IMR-90 (cell line): ENCODE measurements at regions not wholly inside any gene's neighbourhood (a gene's known extent, or its start where the extent isn't known, plus 50 kb on each side); places are given as distances from the start of the nearest gene placed in this dataset.

Source experiments
- ATAC-seq: fragments of 200-7000 bp; cut with Tn5 transposase; 2 replicates; pipeline ENCODE4 v1.9.1; 2020; ENCODE audit warnings: low read depth, mild to moderate bottlenecking, moderate library complexity
- BruUV-seq: library from RNA; stranded (reverse); fragments of 400-500 nt; replicated peaks from 2 replicates; lab custom pipeline; 2021; lab: Mats Ljungman, UMichigan
- CTCF ChIA-PET: fragments of 300-600 bp; formaldehyde crosslinking; extraction: SDS; loops from one replicate; lab custom pipeline; 2021; ENCODE audit warnings: antibody characterized with exemption; lab: Yijun Ruan, JAX
- POLR2A ChIA-PET: fragments of 300-600 bp; sonication (Branson Sonifier 250); formaldehyde crosslinking; loops from one replicate; lab custom pipeline; 2022; ENCODE audit warnings: antibody characterized with exemption; ENCODE audit not compliant: unreplicated experiment; lab: Charles Lee
- DNase-seq: peaks from one replicate; pipeline ENCODE4 v3.0.0; 2013
- H2AFZ ChIP-seq: replicated peaks from 2 replicates; pipeline ENCODE3; 2013; ENCODE audit warnings: low read length, mild to moderate bottlenecking; ENCODE audit not compliant: poor library complexity
- H2AK5ac ChIP-seq: 2 replicates; pipeline ENCODE4 v1.6.1; 2013; ENCODE audit warnings: low read depth, low read length, inconsistent platforms
- H2AK9ac ChIP-seq: replicated peaks from 2 replicates; pipeline ENCODE3; 2013; ENCODE audit warnings: mild to moderate bottlenecking, low read depth, low read length, moderate library complexity; ENCODE audit not compliant: poor library complexity
- H2BK120ac ChIP-seq: 2 replicates; pipeline ENCODE4 v1.6.1; 2013; ENCODE audit warnings: low read depth, low read length, inconsistent platforms
- H2BK15ac ChIP-seq: 3 replicates; pipeline ENCODE4 v1.6.1; 2013; ENCODE audit warnings: low read depth, low read length, inconsistent platforms
- H2BK20ac ChIP-seq: 2 replicates; pipeline ENCODE4 v1.6.1; 2013; ENCODE audit warnings: low read depth, mild to moderate bottlenecking, inconsistent platforms, low read length, moderate library complexity
- H2BK5ac ChIP-seq: 2 replicates; pipeline ENCODE4 v1.6.1; 2013; ENCODE audit warnings: mild to moderate bottlenecking, low read depth, low read length, inconsistent platforms; ENCODE audit not compliant: poor library complexity, severe bottlenecking
- H3K14ac ChIP-seq: replicated peaks from 2 replicates; pipeline ENCODE4 v1.6.1; 2013; ENCODE audit warnings: low read depth, low read length, inconsistent platforms
- H3K18ac ChIP-seq: 2 replicates; pipeline ENCODE4 v1.6.1; 2013; ENCODE audit warnings: low read depth, low read length, control low read depth
- H3K23ac ChIP-seq: 2 replicates; pipeline ENCODE4 v1.6.1; 2013; ENCODE audit warnings: low read depth, low read length, inconsistent platforms
- H3K27ac ChIP-seq: 2 replicates; pipeline ENCODE4 v1.5.1; 2013; ENCODE audit warnings: mild to moderate bottlenecking, control low read depth, low read length; ENCODE audit not compliant: insufficient read depth
- H3K27me3 ChIP-seq: 2 replicates; pipeline ENCODE4 v1.6.1; 2013; ENCODE audit warnings: low read length; ENCODE audit not compliant: control insufficient read depth, insufficient read depth
- H3K36me3 ChIP-seq: 2 replicates; pipeline ENCODE4 v1.6.1; 2013; ENCODE audit warnings: low read length, mixed read lengths; ENCODE audit not compliant: control insufficient read depth, insufficient read depth
- H3K4ac ChIP-seq: 2 replicates; pipeline ENCODE4 v1.6.1; 2013; ENCODE audit warnings: low read depth, low read length, inconsistent platforms
- H3K4me1 ChIP-seq: 2 replicates; pipeline ENCODE4 v1.6.1; 2013; ENCODE audit warnings: low read length, mixed read lengths; ENCODE audit not compliant: control insufficient read depth, insufficient read depth
- H3K4me2 ChIP-seq: 2 replicates; pipeline ENCODE4 v1.6.1; 2013; ENCODE audit warnings: low read depth, mild to moderate bottlenecking, control low read depth, low read length, moderate library complexity
- H3K4me3 ChIP-seq: 2 replicates; pipeline ENCODE4 v1.5.1; 2013; ENCODE audit warnings: low read depth, mild to moderate bottlenecking, control low read depth, low read length, moderate library complexity; ENCODE audit not compliant: insufficient read depth
- H3K56ac ChIP-seq: 2 replicates; pipeline ENCODE4 v1.6.1; 2013; ENCODE audit warnings: low read length, inconsistent platforms; ENCODE audit not compliant: insufficient read depth; ENCODE audit errors: extremely low read depth
- H3K79me1 ChIP-seq, 2 experiments: 2 replicates each; pipeline ENCODE4 v1.6.1; 2013; ENCODE audit warnings: low read length in 2 of 2, inconsistent platforms in 1 of 2, low read depth in 1 of 2
- H3K9ac ChIP-seq: 2 replicates; pipeline ENCODE4 v1.6.1; 2013; ENCODE audit warnings: low read depth, low read length, control low read depth
- H3K9me1 ChIP-seq: 2 replicates; pipeline ENCODE4 v1.6.1; 2013; ENCODE audit warnings: low read length, inconsistent platforms; ENCODE audit not compliant: insufficient read depth
- H3K9me3 ChIP-seq: 2 replicates; pipeline ENCODE4 v1.6.1; 2013; ENCODE audit warnings: low read length; ENCODE audit not compliant: control insufficient read depth, insufficient read depth
- H4K20me1 ChIP-seq: 2 replicates; pipeline ENCODE4 v1.6.1; 2013; ENCODE audit warnings: low read length, inconsistent platforms; ENCODE audit not compliant: insufficient read depth
- H4K5ac ChIP-seq: 2 replicates; pipeline ENCODE4 v1.6.1; 2013; ENCODE audit warnings: mild to moderate bottlenecking, low read depth, low read length, control low read depth
- H4K8ac ChIP-seq, 2 experiments: 2 replicates each; pipeline ENCODE4 v1.6.1; 2013; ENCODE audit warnings: low read depth in 2 of 2, low read length in 2 of 2, control low read depth in 1 of 2, inconsistent platforms in 1 of 2
- H4K91ac ChIP-seq: 2 replicates; pipeline ENCODE4 v1.6.1; 2013; ENCODE audit warnings: low read depth, low read length, inconsistent platforms; ENCODE audit not compliant: insufficient read depth
- BHLHE40 ChIP-seq: fragments of 150-350 bp; IDR thresholded peaks from 2 replicates; pipeline ENCODE4 v1.6.1; 2016; ENCODE audit warnings: mild to moderate bottlenecking, low read depth, low read length
- CEBPB ChIP-seq: IDR thresholded peaks from 2 replicates; pipeline ENCODE4 v1.6.1; 2012; ENCODE audit warnings: low read depth, low read length, improper control_type of control experiment
- CTCF ChIP-seq: conservative IDR thresholded peaks from 2 replicates; pipeline ENCODE4 v1.5.1; 2012; ENCODE audit warnings: mild to moderate bottlenecking, low read depth, low read length, improper control_type of control experiment
- ELK1 ChIP-seq: fragments of 150-350 bp; IDR thresholded peaks from 2 replicates; pipeline ENCODE4 v1.6.1; 2016; ENCODE audit warnings: low read depth, mild to moderate bottlenecking, low read length, moderate library complexity, borderline replicate concordance
- MAFK ChIP-seq: IDR thresholded peaks from 2 replicates; pipeline ENCODE4 v1.6.1; 2012; ENCODE audit warnings: low read depth, low read length, improper control_type of control experiment
- MAZ ChIP-seq: IDR thresholded peaks from 2 replicates; pipeline ENCODE4 v1.6.1; 2012; ENCODE audit warnings: low read depth, mild to moderate bottlenecking, low read length, improper control_type of control experiment, moderate library complexity, borderline replicate concordance
- NFE2L2 ChIP-seq: fragments of 150-350 bp; IDR thresholded peaks from 2 replicates; pipeline ENCODE4 v1.6.1; 2016; ENCODE audit warnings: low read depth, mild to moderate bottlenecking, low read length
- POLR2A ChIP-seq: IDR thresholded peaks from 2 replicates; pipeline ENCODE4 v1.6.1; 2012; ENCODE audit warnings: mild to moderate bottlenecking, low read depth, low read length
- RAD21 ChIP-seq: IDR thresholded peaks from 2 replicates; pipeline ENCODE4 v1.6.1; 2012; ENCODE audit warnings: low read length, improper control_type of control experiment
- RFX5 ChIP-seq: IDR thresholded peaks from 2 replicates; pipeline ENCODE4 v1.8.0; 2012; ENCODE audit warnings: low read depth, mild to moderate bottlenecking, low read length, moderate library complexity
- SMC3 ChIP-seq: fragments of 150-350 bp; IDR thresholded peaks from 2 replicates; pipeline ENCODE4 v1.6.1; 2016; ENCODE audit warnings: low read depth, mild to moderate bottlenecking, antibody characterized with exemption, low read length, moderate library complexity
- WGBS, 2 experiments: methylation state at CpG; one replicate each; pipeline versions ENCODE4 v1.1.5 to v1.1.7; 2013; ENCODE audit warnings: missing lambda C conversion rate in 2 of 2; ENCODE audit not compliant: insufficient read length in 1 of 2; ENCODE audit errors: extremely low coverage in 2 of 2; 5-methylcytosine and 5-hydroxymethylcytosine counted together
- dilution Hi-C: fragments of 300-500 bp; cut with HindIII; formaldehyde crosslinking; loops from one replicate; pipeline ENCODE4 v1.14.3; 2018; ENCODE audit warnings: low sequenced_read_pairs; ENCODE audit not compliant: unreplicated experiment
- in situ Hi-C: fragments of 300-500 bp; cut with MboI; formaldehyde crosslinking; loops from 3 replicates; pipeline ENCODE4 v1.14.3; 2019; ENCODE audit warnings: low sequenced_read_pairs, inconsistent platforms, mixed read lengths
- intact Hi-C: fragments of 100-400 bp; cut with micrococcal nuclease; formaldehyde crosslinking; loops from 2 replicates; pipeline ENCODE4 v1.10.0; 2022

GRCh38 chr21:14754682-14755081 lies 208.6 kb upstream of the SAMSN1 start:
- Histone ChIP-seq H3K4ac (no peak overlapping the region), H2BK5ac (no peak overlapping the region), H3K9ac (no peak overlapping the region), H3K36me3 (no peaks in the 10 kb centered on the region), H3K4me2 (no peak overlapping the region), H3K18ac (no peak overlapping the region), H3K79me1 (no peaks in the 10 kb centered on the region), H3K23ac (no peak overlapping the region), H4K20me1 (no peaks in the 10 kb centered on the region), H2AFZ (no peak overlapping the region), H3K4me1 (no peaks in the 10 kb centered on the region), H3K9me3 (no peaks in the 10 kb centered on the region), H4K91ac (no peak overlapping the region), H2BK120ac (no peak overlapping the region), H3K14ac (no peak overlapping the region), H3K27ac (no peak overlapping the region), H4K8ac (no peak overlapping the region), H3K27me3 (no peaks in the 10 kb centered on the region), H2AK9ac (no peak overlapping the region), H4K5ac (no peak overlapping the region), H2AK5ac (no peak overlapping the region), H3K9me1 (no peaks in the 10 kb centered on the region), H3K4me3 (no peak overlapping the region), H3K56ac (no peak overlapping the region), H2BK15ac (no peak overlapping the region), H2BK20ac (no peak overlapping the region)
- intact Hi-C loops = no loop called here
- no TSS peak for BruUV-seq
- DNase-seq = no peak
- ATAC-seq = no peak
- WGBS, 2 experiments = no CpG with 5 or more reads among the region's 2 CpGs
- ChIA-PET POLR2A (no interaction called here), CTCF (no interaction called here)
- TF ChIP-seq BHLHE40 (no peak), POLR2A (no peak), MAZ (no peak), CTCF (no peak), RAD21 (no peak), RFX5 (no peak), CEBPB (no peak), SMC3 (no peak), ELK1 (no peak), MAFK (no peak), NFE2L2 (no peak)
- in situ Hi-C loops = no loop called here
- dilution Hi-C loops = no loop called here
